ENCODE measurements at regions not wholly inside any gene's neighbourhood (a gene's known extent, or its start where the extent isn't known, plus 50 kb on each side); places are given as distances from the start of the nearest gene placed in this dataset.

DNA sequence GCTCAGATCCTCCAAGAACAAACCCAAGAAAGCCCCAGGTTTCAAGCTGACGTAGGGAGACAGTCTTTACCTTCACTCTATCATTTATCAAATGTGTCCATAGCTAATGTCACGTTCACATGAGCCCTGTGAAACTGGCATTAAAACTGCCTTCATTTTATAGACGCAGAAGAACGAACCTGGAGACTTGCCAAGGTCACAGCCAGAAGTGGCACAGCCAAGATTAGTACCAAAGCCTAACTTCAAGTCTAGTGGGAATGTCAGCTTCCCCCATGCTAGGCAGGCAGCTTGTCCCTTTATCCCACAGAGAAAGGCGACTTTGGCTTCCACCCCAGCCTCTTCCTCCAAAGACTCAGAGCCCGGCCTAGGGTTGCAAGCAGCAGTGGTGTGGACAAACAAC is 517.2 kb downstream of the SHQ1 start:
- WGBS (ENCODE audit: low lambda C conversion rate) = 74% methylated on average over 6 of the region's 6 CpGs
- Histone ChIP-seq H3K9me3 (no peaks in the 10 kb centered on the region), H3K9me2 (no peaks in the 10 kb centered on the region), H2AFZ (ENCODE audit: low read depth) (no peak overlapping the region), H3K36me3 (replicated peaks in 1 of 2; ENCODE audit: control insufficient read depth in 1 of 2, insufficient read depth in 2 of 2, low read length in 1 of 2) (no peaks in the 10 kb centered on the region), H3K4me1 (ENCODE audit: control insufficient read depth in 1 of 2, insufficient read depth in 2 of 2, low read depth in 1 of 2, low read length in 1 of 2) (peaks cover 0 to 28% of the 10 kb centered on the region in 2 experiments; a peak in 1 of 4 replicates), H3K79me2 (ENCODE audit: insufficient read depth) (no peaks in the 10 kb centered on the region), H3F3A (replicated peaks; ENCODE audit: insufficient read depth) (no peaks in the 10 kb centered on the region), H4K20me1 (ENCODE audit: insufficient read depth) (no peaks in the 10 kb centered on the region), H3K4me2 (no peak overlapping the region), H3K27me3 (ENCODE audit: insufficient read depth) (peaks cover 19% of the 10 kb centered on the region; the same call in 1 of the 2 replicates), H3K9ac (no peak overlapping the region), H3K4me3 (ENCODE audit: low read depth in 2 of 2, low read length in 1 of 2) (no peak overlapping the region), H3K27ac (ENCODE audit: low read depth in 2 of 2, low read length in 1 of 2) (no peak overlapping the region)
- DNase-seq = no peak
- ChIA-PET POLR2A (no interaction called here), CTCF (interaction anchor here (0.6 to 1.5 kb wide), 3 partner anchors 9 to 18 kb away, joined by 3 read pairs; no protein-coding TSS in a partner anchor)
- TF ChIP-seq MXI1 (IDR thresholded peaks at IDR 0.05; ENCODE audit: low read depth, low read length) (no peak), RFX5 (IDR thresholded peaks at IDR 0.05; ENCODE audit: low read length) (no peak), RCOR1 (IDR thresholded peaks at IDR 0.05; ENCODE audit: low read length) (no peak), SIN3A (IDR thresholded peaks at IDR 0.05; ENCODE audit: borderline replicate concordance, low read depth, low read length) (no peak), GATA2 (CRISPR knock-in tag; IDR thresholded peaks at IDR 0.05) (no peak), TCF12 (IDR thresholded peaks at IDR 0.05) (no peak), YY1 (IDR thresholded peaks at IDR 0.05; ENCODE audit: low read depth) (no peak), REST (IDR thresholded peaks at IDR 0.05; ENCODE audit: low read depth, low read length) (no peak), RAD21 (IDR thresholded peaks at IDR 0.05; ENCODE audit: low read length) (no peak), ZBTB33 (IDR thresholded peaks at IDR 0.05; ENCODE audit: borderline replicate concordance, low read depth) (no peak), TAF1 (IDR thresholded peaks at IDR 0.05; ENCODE audit: borderline replicate concordance, low read depth, low read length) (no peak), IRF3 (IDR thresholded peaks at IDR 0.05; ENCODE audit: low read depth, low read length) (no peak), PBX3 (IDR thresholded peaks at IDR 0.05) (no peak), FOXM1 (IDR thresholded peaks at IDR 0.05; ENCODE audit: low read depth) (no peak), GABPA (IDR thresholded peaks at IDR 0.05; ENCODE audit: low read depth) (no peak), FOXJ3 (CRISPR knock-in tag; IDR thresholded peaks at IDR 0.05) (no peak), USF2 (IDR thresholded peaks at IDR 0.05; ENCODE audit: borderline replicate concordance, low read depth, low read length) (no peak)
- TF ChIP-seq, protein P1, sequence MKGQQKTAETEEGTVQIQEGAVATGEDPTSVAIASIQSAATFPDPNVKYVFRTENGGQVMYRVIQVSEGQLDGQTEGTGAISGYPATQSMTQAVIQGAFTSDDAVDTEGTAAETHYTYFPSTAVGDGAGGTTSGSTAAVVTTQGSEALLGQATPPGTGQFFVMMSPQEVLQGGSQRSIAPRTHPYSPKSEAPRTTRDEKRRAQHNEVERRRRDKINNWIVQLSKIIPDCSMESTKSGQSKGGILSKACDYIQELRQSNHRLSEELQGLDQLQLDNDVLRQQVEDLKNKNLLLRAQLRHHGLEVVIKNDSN (IDR thresholded peaks at IDR 0.05; ENCODE audit: borderline replicate concordance, low read depth) = no peak
